CD4-positive, alpha-beta T cell treated with Interleukin-21 for 1 hour (primary cell): ENCODE measurements at regions not wholly inside any gene's neighbourhood (a gene's known extent, or its start where the extent isn't known, plus 50 kb on each side); places are given as distances from the start of the nearest gene placed in this dataset.
"Not testable (repeated sequence)": the region's sequence is repeated elsewhere in the genome, so short reads cannot be mapped to it uniquely, and the experiment has no call there.

Experiments
- DNase-seq: peaks from one replicate; pipeline ENCODE4 v3.0.0-alpha.2; 2020

DNA sequence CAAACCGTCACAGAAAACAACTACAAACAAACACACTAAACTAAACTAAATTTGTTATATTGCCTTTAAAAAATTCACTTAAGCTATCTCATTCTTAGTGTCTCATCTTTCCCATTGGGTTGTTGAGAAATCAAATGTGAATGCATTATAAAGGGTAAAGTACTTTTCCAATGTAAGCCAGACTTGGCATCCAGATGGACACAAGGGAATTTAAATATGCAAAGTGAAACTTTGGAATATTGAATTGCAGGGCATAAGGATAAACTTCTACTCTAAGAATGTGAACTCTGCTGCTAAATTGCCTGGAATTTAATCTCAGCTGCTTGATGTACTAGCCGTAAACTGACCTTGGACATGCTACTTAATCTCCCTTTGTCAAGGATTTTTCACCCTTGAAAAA, 1554.6 kb downstream of the CDH8 start:
- no peak for DNase-seq

DNA sequence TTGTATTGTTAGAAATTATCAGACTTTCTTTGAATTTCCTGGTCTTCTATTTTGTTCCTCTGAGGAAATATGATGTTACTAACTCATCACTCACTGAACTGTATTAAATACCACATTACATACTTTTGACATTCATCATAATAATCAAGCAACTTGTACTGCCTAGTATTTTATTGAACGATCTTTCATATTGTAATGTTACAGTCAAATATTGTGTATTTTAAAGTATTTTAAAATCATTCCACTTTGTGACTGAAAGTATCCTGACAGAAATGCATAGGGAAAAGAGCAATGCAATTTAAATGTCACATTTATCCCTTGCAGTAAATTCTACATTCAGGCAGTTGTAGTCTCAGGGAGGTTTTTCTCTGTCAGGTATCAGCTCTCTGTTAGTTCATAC, 1557.4 kb downstream of the CDH8 start:
- DNase-seq: no peak

DNA sequence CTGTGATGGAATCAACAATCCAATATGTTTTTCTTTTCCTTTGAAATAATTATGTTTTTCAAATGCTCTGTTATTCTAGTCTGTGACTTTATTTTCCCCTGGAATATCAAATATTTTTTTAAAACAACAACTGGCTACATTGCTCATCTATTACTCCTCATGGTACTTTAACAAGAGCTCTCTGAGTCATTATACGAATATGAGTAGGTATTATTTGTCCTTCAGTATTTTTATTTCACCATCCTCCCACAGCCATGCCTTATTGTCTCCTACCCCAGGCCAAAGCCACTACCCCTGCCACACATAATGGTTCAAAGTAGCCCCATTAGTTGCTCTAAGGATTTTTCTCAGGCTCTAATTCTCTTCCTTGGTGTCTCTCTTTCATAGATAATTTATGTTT, 1572.3 kb downstream of the CDH8 start:
- no peak for DNase-seq

DNA sequence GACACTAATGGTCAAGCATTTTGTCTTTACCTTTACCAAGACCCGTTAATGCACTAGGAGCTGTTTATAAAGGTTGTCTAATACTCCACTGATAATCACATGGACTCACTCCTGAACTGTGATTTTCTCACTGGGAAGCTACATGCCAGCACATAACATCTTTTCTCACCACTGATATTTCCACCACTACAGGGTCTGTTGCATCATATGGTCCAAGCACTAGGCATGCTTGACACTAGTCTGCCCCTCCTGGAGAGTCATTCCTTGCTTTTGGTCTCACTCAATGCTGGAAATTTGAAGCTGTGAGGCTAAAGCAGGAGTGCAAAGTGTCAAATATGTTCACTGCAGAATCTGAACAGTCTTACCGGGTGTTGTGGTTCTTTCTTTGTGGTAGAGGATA, 1576.8 kb downstream of the CDH8 start:
- DNase-seq: no peak

DNA sequence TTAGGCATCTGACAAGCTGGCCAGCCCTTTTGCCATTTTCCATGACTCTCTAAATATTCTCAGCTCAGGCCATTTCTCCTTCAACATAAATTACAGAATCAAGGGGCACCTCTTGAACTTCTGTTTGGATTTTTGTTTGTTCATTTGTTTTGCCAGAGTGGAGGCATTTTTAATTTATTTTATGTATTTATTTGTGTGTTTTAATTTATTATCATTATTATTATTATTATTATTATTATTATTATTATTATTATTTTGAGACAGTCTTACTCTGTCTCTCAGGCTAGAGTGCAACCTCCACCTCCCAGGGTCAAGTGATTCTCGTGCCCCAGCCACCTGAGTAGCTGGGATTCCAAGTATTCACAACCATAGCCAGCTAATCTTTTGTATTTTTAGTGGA, 1578.0 kb downstream of the CDH8 start:
- no peak for DNase-seq

DNA sequence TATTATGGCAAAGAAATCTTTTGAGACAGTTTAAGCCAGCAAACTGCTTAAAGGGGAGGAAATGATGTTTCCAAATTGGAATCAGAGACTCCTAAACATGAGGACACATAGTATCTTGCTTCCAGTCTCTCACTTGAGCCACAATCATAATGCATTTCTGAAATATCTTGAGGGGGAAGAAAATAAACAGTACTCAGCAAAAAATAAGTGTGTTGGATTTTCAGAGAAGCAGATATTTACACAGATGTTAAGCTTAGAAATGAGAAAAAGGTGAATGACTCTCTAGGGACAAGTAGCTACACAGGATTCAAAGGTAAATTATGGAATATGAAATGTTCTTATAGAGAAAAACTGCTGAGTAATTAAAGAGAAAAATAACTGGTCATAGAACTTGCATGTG, 1583.6 kb downstream of the CDH8 start:
- no peak for DNase-seq

DNA sequence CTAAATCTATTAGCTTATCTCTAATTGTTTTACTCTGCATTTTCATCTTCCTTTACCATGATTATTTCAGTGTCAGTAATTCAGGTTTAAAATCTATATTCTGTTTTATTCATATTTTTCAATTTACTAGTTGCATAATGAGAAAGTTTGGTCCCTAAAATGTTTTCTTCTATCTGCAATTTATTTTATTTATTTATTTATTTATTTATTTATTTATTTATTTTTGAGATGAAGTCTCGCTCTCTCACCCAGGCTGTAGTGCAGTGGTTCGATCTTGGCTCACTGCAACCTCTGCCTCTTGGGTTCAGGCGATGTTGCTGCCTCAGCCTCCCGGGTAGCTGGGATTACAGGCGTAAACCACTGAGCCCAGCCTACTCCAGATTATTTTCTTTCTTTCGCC, 1597.3 kb downstream of the CDH8 start:
- DNase-seq: no peak

DNA sequence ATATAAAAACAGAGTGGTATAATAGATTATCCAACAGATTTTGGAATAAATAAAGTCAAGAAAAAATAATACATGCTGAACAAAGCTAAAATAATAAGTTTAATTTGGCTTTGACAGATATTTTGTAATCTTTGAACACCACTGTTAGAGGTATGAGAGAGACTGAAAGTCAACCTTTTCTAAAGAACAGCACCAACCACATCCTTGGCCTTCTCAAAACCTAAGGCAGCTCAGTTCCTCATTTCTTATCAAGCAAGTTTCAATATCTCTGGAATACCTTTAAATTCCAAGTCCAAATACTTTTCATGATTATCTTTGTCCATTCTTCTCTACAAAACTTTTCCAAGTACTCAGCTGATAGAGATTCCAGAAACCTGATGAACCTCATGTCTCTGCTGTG, 1603.8 kb downstream of the CDH8 start:
- no peak for DNase-seq

DNA sequence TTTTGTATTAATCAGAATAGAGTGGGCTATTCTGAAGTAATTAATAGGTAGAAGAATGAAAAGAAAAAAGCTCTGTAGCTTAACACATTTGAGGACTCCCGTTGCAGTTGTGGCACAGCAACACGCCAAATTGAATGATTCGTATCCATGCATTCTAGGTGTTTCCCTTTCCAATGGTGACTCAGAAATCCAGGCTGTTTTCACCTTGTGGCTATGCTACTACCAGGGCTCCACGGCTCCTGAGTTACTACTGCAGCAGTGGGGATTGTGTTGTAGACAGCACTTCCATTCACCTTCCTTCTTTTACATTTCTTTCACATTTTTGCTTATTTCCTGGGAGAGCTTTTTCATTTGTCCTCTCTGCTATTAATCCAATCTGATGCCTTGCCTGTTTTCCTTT, 1616.4 kb downstream of the CDH8 start:
- no peak for DNase-seq

DNA sequence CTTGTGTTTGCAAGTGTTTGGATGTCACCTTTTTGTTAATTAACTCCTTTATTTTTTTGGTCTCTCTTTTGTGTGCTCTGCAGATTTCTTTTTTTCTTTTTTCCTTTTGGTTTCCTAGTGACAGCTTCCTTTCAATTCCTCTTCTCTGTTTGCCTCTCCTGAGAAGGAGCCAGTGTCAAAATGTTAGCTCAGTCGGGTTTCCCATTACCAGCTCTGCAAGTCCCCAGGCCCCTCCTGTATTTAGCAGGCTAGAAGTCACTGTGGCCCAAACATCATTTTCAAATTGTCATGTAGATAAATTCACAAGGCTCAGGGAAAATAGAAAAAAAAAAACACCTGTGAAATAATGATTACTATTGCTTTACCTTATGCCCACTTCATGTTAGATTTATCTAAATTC, 1621.6 kb downstream of the CDH8 start:
- no peak for DNase-seq

DNA sequence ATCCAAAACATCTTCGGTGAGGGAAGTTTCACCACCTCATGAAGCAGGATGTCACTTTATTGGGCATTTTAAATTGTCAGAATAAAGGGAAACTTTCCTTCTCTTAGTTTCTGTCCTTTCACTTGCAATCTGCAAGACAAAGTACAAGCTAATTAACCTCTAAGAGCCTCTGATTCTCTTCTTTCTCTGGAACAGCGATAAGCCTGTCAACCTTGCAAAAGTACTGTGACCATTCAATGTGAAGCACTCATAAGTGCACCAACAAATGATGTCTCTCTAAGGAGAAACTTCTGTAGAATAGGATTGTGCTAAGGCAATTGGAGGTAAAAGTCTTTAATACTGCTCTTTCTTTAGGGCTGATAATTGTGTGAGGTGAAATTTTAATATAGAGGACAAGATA, 1622.3 kb downstream of the CDH8 start:
- no peak for DNase-seq

DNA sequence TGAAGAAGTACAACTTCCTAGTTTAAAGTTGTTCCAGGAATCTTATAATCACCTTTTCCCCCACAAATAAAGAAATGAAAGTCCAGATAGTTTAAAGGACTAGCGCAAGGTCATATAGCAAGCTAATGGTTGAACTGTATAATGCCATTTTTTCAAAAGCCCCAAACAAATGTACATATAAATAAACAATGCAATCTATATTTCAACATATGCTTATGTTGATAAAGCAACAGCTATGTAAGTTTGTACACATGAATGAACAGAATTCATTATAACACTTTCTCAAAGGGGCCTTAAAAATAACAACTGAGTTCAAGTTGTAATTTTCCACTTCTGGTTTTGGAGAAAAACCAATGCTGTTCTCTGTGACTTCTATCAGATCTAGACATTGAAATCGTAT, 1628.6 kb downstream of the CDH8 start:
- no peak for DNase-seq

DNA sequence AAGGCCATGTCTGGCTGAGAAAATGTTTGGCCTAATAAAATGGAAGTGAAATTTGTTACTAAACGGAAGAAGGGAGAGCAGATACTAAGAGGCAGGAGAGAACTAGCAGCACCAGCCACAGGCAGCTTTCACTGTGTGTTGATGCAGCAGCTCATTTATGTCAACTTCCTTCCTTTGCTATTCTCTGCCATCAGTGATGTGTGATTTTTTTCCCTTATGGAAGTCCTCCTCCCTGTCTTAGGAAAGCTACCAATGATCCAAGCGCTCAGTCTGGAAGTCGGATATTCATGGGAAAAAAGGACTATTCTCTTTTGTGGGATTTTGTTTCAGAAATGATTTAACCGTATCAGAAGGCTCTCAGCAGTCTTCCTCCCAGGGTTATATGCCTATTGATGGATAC, 1629.2 kb downstream of the CDH8 start:
- no peak for DNase-seq

DNA sequence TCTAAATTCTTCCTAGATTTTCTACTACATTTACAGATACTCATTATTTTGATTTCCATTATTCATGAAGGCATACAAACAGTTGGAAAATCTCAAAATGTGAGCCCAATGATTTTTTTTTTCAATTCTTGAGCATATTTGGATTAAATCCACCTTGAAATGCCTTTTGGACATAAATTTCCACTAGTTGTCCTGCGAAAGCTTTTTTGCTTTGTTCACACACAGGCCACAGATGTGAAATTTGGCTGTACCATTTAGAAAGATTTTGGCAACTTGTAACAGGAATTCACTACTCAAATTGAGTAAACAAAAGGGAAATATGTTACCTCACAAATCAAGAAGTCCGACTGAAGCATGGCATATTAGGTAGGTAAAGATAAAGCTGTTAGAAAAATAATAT, 1631.0 kb downstream of the CDH8 start:
- DNase-seq: no peak

DNA sequence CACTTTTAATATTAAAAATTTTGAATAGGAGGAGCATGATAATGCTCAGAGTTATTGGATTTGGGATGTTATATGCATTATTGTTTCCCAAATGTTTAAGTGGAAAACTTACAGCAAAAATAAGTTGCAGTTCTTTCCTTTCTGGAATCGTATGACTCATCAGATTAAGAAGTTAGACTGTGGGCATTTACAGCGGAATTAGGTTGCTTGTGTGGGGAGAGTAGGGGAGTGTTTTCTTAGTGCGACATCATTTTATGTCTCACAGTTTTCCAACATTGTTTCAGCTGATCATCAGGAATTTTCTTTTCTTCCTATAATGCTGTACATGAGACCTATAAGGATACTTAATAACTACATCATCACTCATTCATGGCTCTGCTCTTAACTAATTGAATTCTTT, 1631.8 kb downstream of the CDH8 start:
- DNase-seq: no peak

DNA sequence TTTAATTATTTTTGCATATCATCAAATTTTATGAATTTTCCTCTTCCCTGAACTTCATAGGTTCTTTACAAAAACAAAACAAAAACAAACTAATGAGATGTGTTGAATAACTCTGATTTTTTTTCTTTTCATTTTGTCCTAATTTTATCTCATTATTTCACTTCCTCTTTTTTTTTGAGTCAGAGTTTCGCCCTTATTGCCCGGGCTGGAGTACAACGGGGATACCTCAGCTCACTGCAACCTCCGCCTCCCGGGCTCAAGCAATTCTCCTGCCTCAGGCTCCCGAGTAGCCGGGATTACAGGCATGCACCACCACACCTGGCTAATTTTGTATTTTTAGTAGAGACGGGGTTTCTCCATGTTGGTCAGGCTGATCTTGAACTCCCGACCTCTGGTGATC, 1633.3 kb downstream of the CDH8 start:
- not testable (repeated sequence) for DNase-seq

DNA sequence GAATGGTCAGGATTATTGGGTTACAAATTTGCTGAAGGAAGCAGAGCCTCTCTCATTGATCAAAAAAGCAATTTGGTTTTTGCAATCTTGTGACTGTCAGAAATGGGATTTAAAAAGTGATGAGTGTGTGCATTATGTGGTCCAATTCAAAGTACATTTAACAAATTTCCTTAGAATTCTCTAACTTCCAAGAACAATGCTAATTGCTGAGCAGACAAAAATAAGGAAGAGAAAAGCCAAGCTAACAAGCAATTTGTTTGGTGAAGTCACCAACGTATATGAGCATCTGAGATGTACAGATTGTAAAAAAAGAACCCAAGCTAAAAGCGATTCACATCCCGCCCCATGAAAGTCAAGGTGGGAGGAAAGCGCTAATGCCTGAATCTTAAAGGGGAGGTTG, 1643.9 kb downstream of the CDH8 start:
- no peak for DNase-seq

DNA sequence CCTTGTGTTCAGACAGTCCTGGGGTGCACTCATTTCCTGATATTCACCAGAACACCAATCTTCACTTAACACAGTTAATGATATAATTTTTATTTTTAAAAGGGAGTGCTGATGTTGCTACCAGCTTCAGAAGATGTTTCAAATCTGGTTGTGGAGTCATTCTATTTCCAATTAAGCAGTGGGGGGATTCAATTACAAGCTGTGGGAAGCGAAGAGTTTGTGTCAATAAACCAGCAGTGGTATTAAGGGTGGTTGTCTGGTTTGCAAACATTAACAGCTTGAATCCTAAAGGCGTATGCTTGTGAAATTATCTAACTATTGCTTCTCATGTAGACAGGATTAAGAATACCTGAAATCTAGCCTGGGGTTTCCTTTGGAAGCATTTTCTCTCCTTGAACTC, 1637.5 kb upstream of the GOT2 start:
- no peak for DNase-seq

DNA sequence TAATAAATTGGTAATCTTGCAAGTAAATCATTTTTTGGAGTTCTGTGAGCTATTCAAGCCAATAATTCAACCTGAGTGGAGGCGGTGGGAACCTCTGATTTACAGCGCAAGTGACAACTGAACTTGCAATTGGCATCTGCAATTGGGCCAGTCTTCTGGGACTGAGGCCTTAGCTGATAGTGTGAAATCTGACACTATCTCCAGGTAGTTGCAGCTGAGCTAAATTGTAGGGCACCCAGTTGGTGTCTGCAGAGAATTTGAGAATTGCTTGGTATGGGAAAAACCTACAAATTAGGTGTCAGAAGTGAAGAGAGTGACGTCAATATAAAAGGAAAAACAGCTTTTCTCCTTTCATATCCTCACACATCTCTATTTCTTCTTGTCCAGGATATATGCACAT, 1633.6 kb upstream of the GOT2 start:
- no peak for DNase-seq

DNA sequence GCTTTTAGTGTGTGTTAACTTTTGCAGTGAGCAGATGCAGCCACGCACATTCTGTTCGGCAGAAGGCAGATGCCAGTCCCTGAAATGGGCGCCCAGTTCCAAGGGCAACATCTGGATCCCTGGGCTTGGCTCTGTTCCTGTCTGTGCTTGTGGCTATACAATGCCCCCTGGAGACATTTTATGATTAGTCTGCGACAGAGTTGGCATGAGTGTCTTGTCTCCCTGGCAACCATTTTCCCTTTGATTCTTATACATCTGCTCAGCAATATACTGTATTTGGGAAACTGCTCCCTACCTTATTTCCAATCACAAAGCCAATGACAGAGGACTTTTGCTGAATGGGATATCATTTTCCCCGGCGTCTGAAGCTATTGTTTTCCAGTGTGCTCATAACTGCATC, 1629.5 kb upstream of the GOT2 start:
- DNase-seq: no peak

DNA sequence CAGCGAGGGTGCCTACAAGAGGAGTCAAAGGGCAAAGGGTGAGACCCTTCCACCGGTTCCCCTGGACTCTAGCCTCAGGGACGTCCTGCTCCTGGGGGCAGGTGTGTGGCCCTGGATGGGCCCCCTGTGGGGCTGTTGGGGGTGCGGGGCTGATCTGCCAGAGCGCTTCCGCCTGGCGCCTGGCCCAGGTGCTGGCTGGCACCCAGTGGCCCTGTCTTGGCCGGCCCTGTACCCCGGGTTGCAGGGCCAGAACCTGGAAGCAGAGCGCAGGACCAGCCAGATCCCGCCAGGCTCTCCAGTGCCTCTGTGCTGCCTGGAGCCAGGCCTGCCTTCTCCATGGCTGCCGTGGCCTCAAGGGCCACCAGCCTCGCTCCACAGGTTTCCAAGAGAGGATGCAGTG, 1625.8 kb upstream of the GOT2 start:
- not testable (repeated sequence) for DNase-seq

DNA sequence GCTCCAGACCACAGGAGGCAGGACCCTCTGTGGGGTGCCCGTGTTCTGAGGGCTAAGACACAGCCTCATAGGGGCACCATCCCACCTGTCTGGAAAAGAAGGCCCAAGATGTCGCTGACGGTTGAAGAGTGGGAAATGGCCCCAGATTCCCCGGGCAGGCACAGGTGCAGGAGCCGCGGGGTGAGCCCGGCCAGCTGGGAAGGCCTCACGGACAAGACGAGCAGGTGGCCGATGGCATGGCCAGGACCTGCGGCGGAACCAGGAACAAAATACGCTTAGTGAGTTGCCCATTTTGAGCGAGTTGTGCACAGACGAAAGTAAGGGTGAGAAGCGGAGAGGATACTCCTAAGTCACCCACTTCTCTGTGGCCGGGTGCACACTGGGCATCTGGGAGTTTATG, 1625.3 kb upstream of the GOT2 start:
- DNase-seq: not testable (repeated sequence)

DNA sequence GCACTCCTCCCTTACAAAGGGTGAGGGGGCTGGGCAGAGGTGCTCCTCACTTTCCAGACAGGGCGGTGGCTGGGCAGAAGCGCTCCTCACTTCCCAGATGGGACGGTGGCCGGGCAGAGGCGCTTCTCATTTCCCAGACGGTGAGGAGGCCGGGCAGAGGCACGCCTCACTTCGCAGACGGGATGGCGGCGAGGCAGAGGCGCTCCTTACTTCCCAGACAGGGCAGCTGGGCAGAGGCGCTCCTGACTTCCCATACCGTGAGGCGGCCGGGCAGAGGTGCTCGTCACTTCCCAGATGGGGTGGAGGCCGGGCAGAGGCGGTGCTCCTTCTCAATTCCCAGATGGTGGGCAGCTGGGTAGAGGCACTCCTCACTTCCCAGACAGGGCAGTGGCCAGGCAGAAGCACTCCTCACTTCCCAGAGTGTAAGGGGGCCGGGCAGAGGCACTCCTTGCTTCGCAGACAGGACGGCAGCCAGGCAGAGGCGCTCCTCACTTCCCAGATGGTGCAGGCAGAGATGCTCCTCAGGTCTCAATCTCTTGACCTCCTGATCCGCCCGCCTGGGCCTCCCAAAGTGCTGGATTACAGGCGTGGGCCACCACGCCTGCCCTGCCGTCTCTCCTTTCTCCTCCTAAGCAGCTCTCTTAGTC, 1623.9 kb upstream of the GOT2 start:
- DNase-seq: not testable (repeated sequence)

DNA sequence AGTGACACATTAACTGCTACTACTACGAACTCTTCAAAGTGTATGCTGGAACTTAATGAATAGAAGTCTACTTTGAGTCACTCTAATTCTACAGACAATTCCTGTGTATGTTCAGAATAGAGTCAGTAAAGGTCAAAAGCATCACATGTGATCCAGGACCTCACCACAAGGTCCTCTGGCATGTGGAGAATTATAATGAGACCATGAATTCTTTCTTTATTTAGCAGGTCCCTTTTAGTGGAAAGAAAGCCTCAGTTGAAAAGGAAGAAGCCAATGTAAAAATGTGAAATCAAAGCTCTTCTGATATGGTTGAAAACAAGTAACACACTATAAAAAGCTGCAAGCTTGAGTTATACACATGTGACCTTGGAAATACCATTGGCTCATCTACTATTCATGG, 1612.1 kb upstream of the GOT2 start:
- no peak for DNase-seq

DNA sequence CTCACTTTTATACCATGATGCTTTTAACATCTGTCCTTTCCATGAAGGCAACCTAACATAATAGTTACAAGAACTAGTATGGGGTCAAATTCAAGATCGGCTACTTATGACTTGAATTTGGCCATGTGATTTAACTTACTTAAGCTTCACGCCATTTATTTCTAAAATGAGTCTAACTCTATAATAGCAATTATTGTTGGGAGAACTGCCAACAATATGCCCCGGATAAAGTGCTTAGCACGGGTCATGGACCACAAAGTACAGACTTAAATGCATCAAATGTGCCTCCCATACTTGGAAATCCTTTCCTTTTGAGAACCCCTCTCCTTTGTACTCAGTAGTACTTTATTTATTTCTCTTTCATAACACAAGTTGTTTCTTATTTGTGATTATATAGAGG, 1603.6 kb upstream of the GOT2 start:
- no peak for DNase-seq

DNA sequence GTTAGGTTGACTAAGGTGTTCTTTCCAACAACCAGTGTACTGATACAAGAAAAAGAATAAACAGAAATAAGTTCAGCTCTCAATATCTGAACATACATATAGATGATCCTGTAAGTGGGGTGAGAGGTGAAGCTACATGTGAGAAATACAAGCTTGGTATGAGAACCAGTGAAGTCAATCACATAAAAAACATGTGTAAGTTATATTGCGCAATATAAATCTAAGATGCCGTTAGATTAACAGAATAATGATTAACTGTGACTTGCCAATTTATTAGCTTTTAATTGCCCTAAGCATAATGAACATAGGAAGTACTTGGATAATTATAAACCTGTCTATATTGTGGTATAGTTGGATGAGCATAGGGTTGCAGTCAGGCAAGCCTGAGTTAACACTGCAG, 1597.1 kb upstream of the GOT2 start:
- DNase-seq: no peak
